ENCODE measurements at regions not wholly inside any gene's neighbourhood (a gene's known extent, or its start where the extent isn't known, plus 50 kb on each side); places are given as distances from the start of the nearest gene placed in this dataset.

DNA sequence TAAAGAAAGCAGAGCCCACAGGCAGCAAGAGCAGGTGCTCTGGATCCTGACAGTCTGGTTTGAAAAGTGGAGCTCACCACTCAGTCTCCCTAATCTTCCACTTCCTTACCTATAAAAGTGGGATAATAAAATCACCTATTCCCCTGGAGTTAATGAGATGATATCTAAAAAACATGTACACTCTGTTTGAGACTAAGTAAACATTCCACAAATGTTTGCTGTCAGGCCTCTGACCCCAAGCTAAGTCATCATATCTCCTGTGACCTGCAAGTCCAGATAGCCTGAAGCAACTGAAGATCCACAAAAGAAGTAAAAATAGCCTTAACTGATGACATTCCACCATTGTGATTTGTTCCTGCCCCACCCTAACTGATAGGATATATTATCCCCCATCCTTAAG is 1324.5 kb downstream of the XPNPEP1 start:
- TF ChIP-seq CTCF (conservative IDR thresholded peaks at IDR 0.05; ENCODE audit: low read length) (no peak), EZH2phosphoT487 (IDR thresholded peaks at IDR 0.05; ENCODE audit: borderline replicate concordance, low read depth, low read length) (no peak)

Data from OCI-LY7 (cell line).